GM19452 (cell line): ENCODE measurements at regions not wholly inside any gene's neighbourhood (a gene's known extent, or its start where the extent isn't known, plus 50 kb on each side); places are given as distances from the start of the nearest gene placed in this dataset.
"Not testable (repeated sequence)": the region's sequence is repeated elsewhere in the genome, so short reads cannot be mapped to it uniquely, and the experiment has no call there.

Source experiments
- ATAC-seq: cut with Tn5 transposase; IDR thresholded peaks from one replicate; pipeline ENCODE4 v1.9.1; 2021; ENCODE audit not compliant: unreplicated experiment

DNA sequence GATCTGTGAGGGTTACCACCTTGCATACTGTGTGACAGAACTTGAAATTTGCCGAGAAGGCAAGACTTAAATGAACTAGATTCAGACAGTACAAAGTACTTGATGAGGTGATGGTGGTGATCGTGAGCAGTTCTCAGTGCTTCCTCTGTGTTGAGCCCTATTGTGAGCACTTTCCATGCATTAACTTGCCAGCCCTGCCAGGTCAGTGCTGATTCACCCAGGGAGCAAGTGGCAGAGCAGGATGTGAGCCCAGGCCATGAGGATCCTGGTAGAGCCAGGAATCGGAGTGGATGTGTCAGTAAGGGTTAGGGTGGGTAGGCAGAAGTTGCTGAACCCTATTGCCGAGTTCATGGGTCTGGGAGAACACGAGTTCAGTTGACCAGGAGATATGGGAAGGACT is 4545.7 kb upstream of the TPTE start:
- ATAC-seq: not testable (repeated sequence)

DNA sequence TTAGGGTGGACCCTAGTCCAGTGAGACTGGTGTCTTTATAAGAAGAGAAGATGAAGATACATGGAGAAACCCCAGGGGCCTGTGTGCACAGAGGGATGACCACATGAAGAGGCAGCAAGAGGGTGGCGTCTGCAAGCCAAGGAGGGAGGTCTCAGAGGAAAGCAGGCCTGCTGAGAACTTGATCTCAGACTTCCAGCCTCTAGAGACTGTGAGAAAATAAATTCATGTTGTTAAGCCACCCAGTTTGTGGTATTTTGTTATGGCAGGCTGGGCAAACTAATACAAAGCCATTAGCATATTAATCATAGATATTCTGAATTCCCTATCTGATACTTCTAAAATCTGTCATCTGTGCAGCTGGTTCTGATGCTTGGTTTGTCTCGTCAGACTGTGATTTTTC is 4523.8 kb upstream of the TPTE start:
- ATAC-seq: not testable (repeated sequence)

DNA sequence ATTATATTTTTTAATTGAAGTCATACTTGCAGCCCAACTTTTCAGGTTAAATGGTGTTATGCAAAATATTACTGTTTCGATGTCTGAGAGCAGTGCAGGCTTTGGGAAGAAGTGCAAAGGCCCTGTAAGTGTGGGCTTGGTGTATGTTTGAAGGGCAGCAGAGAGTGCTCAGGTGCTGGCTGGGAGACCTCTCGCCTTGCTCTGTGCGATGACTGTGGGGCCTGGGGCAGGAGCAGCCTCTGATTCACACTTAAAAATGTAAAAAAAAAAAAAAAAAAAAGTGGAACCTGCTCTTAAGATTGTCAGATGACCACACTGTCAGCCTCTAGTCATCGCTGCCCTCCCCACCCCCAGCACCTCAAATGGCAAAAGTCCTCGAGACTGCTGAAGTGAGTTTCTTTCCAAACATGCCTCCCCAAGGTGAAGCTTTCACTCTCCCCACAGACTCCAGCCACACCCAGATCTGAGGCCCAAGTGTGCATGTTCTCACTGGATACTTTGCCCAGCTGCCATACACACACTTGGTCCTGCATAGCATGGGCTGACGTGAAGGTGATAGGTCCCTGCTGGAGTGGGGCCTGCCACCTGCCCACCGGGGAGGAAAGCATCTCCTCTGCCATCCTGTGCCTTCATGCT is 4505.8 kb upstream of the TPTE start:
- not testable (repeated sequence) for ATAC-seq

DNA sequence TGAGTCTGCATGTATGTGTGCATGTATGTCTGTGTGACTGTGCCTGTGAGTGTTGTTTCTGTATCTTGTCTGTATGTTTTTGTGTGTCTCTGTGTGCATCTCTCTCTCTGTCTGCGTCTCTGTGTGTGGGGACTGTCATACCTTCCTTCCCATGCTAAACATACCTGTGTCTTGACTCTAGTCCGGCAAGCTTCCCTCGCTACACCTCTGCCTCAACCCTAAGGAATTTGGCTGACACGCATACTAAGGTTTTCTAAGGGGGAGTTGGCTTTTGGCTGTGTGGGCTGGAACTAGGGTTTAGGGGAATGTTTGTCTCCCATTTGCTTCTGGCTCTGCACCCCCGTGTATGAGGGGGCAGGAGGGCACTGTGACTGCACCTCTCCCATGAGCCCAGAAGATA is 4500.9 kb upstream of the TPTE start:
- not testable (repeated sequence) for ATAC-seq

DNA sequence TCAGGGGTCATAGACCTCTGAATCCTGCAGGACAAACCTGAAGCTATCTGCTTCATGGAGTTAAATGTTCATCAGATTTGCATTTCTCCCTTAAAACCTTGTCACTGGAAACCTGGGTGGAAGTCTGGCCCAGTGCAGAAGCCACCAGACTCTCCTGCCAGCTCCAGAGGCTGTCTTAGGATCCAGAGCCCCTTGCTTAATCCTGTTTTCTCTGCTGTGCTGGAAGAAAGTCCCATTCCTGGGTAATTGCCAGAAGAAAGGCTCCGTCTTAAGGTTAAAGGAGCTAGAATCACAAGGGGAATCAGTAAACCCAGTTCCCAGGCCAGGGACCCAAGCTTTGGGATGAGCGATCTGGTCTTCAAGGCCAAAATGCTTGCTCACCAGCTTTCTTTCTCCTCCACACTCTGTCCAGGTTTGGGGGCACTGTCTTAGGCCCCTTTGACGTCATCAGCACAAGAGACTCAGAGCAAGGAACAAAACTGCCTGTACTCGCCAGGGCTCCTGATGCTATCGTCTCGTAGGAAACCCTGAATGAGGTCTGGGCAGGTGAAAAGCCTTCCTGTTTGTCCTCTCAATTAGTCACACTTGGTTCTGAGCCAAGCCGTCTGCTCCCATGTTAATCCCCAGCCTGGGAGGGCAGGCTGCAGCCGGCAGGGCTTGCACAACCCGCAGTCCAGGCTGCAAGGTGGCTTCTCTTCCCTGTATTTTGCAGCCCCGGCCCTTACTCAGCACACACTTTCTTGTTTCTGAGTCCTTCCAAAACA is 4500.2 kb upstream of the TPTE start:
- not testable (repeated sequence) for ATAC-seq

DNA sequence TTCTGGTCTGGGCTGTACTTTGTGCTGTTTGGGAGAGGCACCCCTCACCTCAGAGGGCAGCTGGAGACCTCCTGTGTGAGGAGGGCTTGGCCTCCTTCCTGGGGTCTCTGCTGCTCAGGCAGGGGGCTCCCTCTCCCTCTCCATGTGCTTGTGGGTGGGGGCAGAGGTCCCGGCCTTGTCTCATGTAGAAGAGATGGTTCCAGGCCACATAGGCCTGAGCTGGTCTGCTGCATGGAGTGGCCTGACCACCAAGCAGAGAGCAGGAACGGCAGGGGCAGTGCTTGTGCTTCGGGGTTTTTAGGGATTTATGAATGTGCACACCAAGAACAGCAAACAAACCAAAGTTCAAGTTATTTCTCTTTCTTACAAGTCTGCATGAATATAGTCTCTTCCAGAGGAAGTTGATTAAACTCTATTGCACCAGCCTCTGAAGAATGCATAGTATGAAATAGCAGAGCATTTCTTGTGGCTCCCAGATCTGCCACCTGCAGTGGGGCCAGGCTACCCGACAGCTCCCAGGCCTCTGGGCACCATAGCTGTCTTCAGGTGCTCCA is 4499.6 kb upstream of the TPTE start:
- not testable (repeated sequence) for ATAC-seq

DNA sequence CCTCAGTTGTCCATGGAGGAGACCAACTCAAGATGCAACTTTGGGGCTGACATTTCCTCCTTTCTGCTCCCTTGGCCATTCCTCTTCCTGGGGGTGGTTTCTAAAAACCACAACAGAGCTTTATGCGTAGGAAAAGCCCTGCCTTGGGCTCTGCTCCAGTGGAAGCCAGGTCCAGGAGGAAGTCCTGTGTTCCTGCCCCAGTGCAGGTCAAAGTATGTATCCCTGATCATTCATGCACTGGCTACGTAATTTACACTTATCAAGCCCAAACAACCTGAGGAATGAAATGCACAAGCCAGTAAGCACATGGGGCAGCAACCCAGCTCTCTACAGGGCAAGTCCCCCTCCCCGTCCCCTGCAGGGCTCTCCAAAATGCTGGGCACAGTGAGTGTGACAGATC is 4498.1 kb upstream of the TPTE start:
- not testable (repeated sequence) for ATAC-seq

DNA sequence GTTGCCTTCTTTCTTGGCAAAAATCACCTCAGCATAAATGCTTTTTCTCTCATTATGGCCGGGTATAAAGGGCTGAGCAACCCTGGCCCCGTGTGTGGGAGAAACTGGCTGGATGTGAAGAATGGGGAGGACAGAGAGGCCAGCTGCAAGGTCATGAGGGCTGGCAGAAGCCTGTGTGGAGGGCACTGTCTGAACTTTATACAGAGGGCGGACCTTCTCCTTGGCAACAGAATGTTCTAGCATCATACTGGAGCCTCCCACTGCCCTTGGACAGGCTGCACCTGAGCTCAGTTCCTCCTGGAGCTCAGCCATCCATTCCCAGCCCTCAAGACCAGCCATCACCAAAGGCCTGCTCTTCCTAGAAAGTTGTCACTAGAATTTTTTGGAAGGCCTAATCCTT is 4496.2 kb upstream of the TPTE start:
- not testable (repeated sequence) for ATAC-seq

DNA sequence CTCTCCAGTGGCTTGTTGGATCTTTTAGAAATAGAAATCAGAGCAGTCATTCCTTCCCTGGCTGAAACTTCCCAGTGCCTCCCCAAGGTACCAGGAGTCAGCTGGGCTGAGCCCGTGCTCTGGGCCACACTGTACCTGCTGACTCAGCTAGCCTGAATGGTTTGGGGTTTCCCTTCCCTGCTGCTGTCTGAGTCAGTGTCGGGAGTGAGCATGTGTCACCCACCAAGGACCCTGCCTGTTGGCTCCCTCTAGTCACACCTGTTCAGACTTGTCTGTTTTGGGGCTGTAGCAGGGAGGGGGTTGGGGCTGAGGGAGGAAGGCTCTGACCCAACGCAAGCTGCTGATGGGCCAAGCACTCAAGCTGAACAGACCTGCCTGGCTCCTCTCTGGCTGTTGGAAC is 4493.9 kb upstream of the TPTE start:
- not testable (repeated sequence) for ATAC-seq

DNA sequence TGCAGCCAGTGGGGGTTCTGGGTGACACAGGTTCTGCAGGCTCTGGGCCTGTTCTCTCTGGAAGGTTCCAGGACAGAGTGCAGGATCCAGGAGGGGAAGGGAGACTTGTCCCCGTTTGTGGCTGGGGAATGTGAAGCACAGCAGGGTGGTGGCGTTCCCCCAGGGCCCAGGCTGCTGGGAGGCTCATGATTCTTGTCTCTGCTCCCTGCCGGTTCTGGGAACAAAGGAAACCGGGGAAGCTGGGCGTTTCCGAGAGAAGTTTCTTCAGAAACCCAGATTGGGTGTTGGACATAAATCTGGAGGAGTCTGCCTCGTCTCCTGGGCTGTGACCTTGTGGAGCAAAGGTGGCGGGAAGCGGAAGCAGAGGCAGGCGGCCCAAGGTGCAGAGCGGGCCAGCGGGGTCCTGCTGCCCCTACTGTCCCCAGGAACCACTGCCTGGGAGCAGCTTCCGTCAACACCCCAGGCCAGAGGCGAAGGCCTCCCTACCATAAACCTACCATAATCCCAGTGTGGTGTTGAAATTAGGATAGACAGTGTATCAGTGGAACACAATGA is 4487.2 kb upstream of the TPTE start:
- ATAC-seq: not testable (repeated sequence)

DNA sequence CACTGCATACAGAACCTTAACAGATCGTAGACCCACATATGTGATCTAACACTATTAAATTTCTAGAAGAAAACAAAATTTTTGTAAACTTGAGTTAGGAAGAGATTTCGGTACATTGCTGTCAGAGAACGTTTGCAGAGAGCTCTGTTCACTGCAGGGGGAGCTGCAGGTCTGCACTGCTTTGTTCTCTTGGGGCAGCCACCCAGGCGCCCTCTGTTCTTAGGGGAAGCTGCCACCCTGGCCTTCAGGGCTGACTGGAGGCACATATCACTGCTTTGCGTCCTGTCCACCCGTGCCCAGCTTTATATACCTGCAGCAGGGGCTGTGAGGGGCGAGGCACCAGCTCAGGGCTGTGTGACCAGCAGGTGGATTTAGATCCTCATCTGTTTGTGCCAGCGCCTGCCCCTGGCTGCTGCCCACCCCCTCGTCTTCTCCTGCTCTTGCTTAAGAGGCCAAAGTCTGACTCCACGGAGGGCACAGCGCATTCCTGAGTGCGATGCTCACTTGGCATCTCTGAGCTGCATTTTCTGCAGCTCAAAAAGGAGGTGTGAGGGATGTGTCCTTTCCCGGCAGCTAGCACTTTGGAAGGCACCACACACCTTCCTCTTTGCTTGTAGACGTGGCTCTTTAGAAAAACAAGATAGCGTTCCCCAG is 4486.4 kb upstream of the TPTE start:
- not testable (repeated sequence) for ATAC-seq

DNA sequence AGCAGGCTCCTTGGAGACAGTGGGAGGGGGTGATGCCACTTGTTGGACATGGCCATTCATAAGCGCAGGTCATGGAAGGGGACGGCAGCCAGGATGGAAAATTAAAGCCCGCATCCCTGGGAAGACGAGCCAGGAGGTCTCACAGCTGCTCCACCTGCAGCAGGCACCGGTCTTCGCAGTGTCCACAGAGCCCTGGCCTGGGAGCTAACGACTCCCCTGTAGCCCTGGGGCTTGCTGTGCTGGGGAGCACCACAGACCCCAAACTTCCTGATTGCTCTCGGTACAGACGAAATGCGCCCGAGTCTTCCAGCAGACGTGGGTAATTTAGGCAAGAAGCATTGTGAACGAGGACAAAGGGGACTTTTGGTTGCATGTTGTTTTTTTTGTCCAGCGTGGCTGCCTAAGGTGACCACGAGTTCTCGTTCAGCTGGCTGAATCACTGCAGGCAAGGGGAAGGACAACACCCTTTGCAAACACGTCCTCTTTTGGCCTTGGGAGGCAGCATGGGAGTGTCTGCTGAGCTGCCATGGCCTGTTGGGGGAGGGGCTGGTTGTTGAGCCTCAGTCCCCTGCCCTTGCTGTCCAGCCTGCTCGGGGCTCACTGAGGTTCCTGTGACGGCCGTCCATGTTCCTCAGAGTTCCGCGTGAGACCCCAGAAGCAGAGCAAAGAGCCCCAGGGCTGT is 4485.8 kb upstream of the TPTE start:
- ATAC-seq: not testable (repeated sequence)

DNA sequence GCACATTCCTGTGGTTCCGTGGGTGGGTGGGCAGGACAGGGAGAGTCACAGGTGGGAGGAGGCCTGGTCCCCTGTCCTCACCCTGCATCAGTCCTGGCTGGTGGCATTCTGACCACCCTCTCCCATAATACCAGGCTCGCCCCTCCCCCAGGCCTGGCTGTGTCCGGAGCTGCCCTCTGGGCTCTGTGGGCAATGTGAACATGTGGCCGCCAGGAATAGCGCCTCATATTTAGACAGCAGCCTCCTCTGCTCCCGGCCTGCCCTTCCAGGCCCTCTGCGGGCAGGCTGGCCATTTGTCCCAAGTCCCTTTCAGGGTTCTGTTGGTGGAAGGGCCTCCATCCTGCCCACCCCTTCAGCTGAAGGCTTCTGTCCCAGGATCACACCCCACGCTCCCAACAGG is 4482.2 kb upstream of the TPTE start:
- not testable (repeated sequence) for ATAC-seq

DNA sequence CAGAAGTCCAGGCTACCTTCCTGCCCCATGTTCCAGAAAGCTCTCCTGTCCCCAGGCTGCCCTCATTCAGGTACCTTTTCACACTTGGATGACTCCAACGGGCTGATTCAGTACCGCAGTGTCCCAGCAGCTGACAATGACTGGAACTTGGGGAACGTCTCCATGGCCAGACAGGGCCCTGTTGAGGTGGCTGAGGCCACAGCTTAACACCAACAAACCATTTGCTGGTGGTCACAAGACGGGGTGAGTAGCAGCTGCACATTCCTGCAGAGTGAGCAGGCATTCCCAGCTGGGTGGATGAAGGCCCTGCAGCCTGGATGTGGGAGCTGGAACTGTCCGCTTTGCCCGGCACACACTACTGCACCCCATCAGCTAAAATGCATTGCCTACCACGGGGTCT is 4481.3 kb upstream of the TPTE start:
- ATAC-seq: not testable (repeated sequence)

DNA sequence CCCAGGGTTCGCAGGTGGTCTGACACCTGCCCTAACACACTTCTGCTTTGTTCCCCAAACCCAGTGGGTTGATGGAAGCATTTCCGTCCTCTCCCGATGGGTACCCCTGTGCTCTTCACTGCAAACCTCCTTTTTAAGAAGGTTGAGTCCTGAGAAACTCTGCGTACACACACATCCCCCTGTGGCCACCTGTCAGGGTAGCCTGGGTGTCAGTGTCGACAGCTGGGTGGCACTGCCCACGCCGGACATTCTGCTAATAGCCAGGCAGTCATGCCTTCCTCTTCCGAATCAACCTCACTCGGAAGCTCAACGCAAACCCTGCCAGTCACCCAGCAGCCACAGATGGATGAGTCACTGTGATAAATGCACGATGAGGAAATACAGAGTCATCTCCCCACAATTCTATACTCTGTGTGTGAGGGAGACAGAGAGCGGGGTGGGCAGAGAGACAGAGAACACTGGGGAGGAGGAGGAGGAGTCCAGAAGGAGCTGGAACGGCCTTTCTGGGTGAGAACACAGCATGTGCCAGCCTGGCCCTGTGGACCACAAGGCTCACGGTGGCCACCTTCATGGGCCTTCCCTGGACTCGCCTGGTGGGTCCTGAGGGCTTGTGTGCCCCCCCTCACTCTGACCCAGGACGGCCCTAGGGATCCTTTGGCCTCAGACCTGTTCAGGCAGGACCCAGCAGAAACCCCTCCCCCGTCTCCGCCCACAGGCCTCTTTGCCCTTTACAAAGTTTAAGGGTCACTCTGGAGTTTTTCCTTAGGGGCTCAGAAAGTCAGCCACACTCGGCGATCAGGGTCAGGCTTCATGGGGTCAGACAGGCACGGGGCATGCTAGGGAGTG is 4477.7 kb upstream of the TPTE start:
- ATAC-seq: not testable (repeated sequence)

DNA sequence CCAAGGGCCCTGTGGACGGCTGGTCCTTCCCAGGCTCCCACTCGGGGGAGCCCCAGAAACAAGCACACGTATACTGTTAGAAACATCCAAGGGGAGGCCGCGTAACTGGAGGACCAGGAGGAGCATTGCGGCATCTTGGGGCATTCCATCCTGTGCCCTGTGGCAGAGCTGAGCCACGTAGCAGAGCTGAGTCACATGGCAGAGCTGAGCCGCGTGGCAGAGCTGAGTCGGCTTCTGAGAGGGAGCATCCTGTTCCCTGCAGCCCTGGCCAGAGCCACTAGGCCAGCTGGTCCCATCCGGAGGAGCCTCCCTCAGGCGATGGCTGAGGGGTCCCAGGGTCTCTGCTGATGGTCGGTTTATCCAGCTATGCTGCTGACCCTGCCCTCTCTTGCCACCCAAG is 4476.7 kb upstream of the TPTE start:
- ATAC-seq: not testable (repeated sequence)

DNA sequence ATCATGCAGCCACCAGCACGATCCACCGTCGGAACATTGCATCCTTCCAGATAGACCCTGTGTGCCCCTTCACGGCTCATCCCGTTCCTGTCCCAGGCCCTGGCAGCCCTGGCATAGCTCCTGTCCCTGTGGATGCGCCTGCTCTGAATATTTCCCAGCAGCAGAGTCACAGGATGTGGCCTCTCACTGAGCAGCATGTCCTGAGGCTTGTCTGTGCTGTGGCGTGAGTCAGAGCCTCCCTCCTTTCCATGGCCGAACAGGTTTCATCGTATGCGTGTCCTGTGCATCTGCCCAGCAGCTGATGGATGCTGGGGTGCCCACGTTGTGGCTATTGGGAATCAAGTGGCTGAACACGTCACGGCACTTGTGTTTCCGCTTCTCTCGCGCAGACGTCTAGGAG is 4471.5 kb upstream of the TPTE start:
- ATAC-seq: not testable (repeated sequence)

DNA sequence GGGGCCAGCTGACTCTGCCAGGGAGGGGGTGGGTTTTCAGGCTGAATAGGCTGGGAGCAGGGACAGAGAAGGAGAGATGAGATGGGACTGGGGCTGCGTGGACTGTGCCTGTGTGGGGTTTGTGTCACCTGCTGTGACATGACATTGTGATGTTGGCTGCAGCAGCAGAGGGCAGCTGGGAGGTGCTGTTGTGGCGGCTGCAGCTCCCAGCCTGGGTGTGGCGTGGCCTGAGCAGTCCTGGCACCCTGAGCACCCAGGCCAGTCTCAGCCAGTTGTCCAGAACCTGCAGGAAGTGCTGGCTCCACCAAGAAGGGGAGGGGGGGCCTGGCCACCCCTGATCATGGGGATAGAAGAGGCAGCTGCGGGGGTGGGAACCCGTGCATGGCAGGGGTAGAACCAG is 4469.3 kb upstream of the TPTE start:
- ATAC-seq: not testable (repeated sequence)

DNA sequence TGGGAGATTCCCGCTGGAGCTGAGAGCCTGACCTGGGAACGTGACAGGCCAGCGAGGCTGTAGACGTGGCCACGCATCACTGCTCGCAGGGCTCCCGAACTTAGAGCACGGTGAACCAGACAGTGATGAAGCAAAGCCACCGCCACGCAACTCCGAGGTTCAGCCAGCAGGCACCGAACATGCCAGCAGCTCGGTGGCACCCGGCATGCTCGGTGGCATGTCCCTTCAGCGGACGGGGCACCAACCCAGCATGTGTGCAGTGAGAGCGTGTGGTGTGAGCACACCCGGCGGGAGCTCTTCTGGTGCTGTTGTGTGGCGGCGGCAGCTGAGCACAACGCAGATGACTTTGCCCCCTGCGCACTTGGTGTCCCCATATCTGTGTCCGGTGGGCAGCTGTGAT is 4468.2 kb upstream of the TPTE start:
- not testable (repeated sequence) for ATAC-seq

DNA sequence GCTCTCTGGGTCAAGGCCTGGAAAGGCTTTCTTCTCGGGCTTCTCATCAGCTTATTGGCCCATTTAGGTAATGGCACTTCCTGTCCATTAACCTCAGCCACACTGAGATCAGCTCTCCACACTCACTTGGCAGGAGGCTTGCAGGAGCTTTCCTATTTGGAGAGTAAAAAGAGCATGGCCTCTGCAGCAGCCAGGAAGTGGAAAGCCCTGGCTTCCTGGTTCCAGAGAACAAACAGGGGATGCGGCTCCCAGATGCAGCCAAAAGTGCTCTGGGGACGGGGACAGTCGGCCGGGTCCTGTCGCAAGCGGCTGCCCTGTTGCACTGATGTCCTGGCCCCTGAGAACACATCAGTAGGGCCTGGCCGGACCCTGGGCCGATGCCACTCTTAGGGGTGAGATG is 4462.4 kb upstream of the TPTE start:
- not testable (repeated sequence) for ATAC-seq
